Gastroesophageal sphincter (tissue), 4 donors: ENCODE measurements at regions not wholly inside any gene's neighbourhood (a gene's known extent, or its start where the extent isn't known, plus 50 kb on each side); places are given as distances from the start of the nearest gene placed in this dataset.

Source experiments
- ATAC-seq: fragments of 150-250 bp; one replicate; pipeline ENCODE4 v1.9.1; 2016; ENCODE audit warnings: mild to moderate bottlenecking, moderate library complexity
- H3K27ac ChIP-seq, 4 donors: fragments of 200-600 bp; sonication (generic) in 3 of 4; 1 replicate in 3 of 4; 2 replicates in 1 of 4; pipeline ENCODE4 v1.5.1; 2016 to 2019
- H3K27me3 ChIP-seq: fragments of 200-600 bp; sonication (generic); one replicate; pipeline ENCODE4 v1.5.1; 2019
- H3K36me3 ChIP-seq, 2 donors: fragments of 200-600 bp; sonication (generic); one replicate each; pipeline ENCODE4 v1.5.1; 2019; ENCODE audit warnings: control low read depth in 1 of 2
- H3K4me1 ChIP-seq, 3 donors: fragments of 200-600 bp; sonication (generic); 1 replicate in 2 of 3; 2 replicates in 1 of 3; pipeline ENCODE4 v1.5.1; 2016 to 2019; ENCODE audit warnings: control low read depth in 2 of 3
- H3K4me3 ChIP-seq, 2 donors: fragments of 200-600 bp; sonication (generic); one replicate each; pipeline ENCODE4 v1.5.1; 2019; ENCODE audit warnings: mild to moderate bottlenecking in 1 of 2, moderate library complexity in 1 of 2
- H3K9me3 ChIP-seq, 3 donors: fragments of 200-600 bp; sonication (generic); one replicate each; pipeline ENCODE4 v1.5.1; 2017 to 2019; ENCODE audit warnings: control low read depth in 2 of 3
- EP300 ChIP-seq: sonication (generic); formaldehyde crosslinking; IDR thresholded peaks from one replicate; pipeline ENCODE4 v1.6.1; 2017; ENCODE audit warnings: antibody characterized with exemption, mild to moderate bottlenecking
- POLR2A ChIP-seq, 2 donors: fragments of 450-650 bp; IDR thresholded peaks; one replicate each; pipeline ENCODE4 v1.6.1; 2017; ENCODE audit warnings: antibody characterized with exemption in 2 of 2, mild to moderate bottlenecking in 2 of 2, moderate library complexity in 1 of 2
- POLR2AphosphoS5 ChIP-seq: sonication (generic); formaldehyde crosslinking; IDR thresholded peaks from one replicate; pipeline ENCODE4 v1.6.1; 2017; ENCODE audit warnings: antibody characterized with exemption
- WGBS, 2 donors: methylation state at CpG; one replicate each; pipeline ENCODE4 v1.1.5; 2018; ENCODE audit warnings: low coverage in 1 of 2; 5-methylcytosine and 5-hydroxymethylcytosine counted together
- TF ChIP-seq, protein P1 (sequence below), 4 experiments: fragments of 200-600 bp in 2 of 4; fragments of 450-650 bp in 2 of 4; sonication (generic) in 1 of 4; IDR thresholded peaks; one replicate each; pipeline ENCODE4 v1.5.1; 2017 to 2019; ENCODE audit warnings: antibody characterized with exemption in 4 of 4, mild to moderate bottlenecking in 2 of 4, moderate library complexity in 2 of 4

DNA sequence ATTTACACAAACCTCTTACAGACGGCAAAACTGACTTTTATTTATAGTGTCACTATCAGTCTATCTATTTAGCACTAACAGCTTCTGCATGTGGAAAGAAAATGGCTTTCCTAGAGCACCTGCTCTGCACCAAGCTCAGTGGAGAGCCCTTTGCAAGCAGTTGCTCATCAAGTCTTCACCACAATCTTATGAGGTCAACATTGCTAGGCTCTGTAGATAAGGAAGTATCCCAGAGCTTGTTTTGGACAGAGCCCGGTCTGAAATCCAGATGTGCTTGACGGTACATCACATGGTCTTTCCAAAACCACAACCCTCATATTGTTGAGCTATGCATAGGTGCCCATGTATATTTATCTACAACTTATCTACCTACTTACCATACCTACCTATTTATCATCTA is 572.7 kb upstream of the CDH5 start:
- Histone ChIP-seq H3K27me3 (peaks cover 4% of the 10 kb centered on the region), H3K4me3 (no peak overlapping the region), H3K36me3 (no peaks in the 10 kb centered on the region), H3K4me1 (no peaks in the 10 kb centered on the region), H3K9me3 (no peaks in the 10 kb centered on the region), H3K27ac (no peak overlapping the region)
- no peak for ATAC-seq
- 74 to 96% methylated on average over 3 of the region's 3 CpGs for WGBS, 2 donors
- TF ChIP-seq, protein P1, sequence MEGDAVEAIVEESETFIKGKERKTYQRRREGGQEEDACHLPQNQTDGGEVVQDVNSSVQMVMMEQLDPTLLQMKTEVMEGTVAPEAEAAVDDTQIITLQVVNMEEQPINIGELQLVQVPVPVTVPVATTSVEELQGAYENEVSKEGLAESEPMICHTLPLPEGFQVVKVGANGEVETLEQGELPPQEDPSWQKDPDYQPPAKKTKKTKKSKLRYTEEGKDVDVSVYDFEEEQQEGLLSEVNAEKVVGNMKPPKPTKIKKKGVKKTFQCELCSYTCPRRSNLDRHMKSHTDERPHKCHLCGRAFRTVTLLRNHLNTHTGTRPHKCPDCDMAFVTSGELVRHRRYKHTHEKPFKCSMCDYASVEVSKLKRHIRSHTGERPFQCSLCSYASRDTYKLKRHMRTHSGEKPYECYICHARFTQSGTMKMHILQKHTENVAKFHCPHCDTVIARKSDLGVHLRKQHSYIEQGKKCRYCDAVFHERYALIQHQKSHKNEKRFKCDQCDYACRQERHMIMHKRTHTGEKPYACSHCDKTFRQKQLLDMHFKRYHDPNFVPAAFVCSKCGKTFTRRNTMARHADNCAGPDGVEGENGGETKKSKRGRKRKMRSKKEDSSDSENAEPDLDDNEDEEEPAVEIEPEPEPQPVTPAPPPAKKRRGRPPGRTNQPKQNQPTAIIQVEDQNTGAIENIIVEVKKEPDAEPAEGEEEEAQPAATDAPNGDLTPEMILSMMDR (IDR thresholded peaks at IDR 0.05) = no peak
- TF ChIP-seq EP300 (no peak), POLR2AphosphoS5 (no peak), POLR2A (IDR thresholded peaks at IDR 0.05) (no peak)

DNA sequence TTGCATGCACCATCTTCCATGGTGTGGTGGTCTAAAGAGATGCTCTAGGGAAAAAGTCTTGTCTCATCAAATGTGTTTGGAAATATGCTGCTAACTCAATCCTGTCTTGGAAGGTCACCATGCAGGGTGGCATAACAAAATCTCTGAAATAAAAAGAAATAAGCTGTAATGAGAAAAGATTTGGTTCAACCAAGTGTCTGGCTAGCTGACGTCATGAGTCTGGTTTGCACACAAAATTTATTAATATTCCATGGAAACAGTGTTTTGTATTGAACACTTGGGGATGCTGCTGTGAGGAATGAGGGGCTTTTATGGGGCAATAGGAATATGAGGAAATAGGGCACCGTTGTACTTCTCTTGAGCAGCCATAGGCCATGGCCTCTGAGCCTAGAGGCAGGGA is 575.7 kb upstream of the CDH5 start:
- Histone ChIP-seq H3K27me3 (no peaks in the 10 kb centered on the region), H3K36me3 (no peaks in the 10 kb centered on the region), H3K9me3 (no peaks in the 10 kb centered on the region), H3K27ac (no peak overlapping the region), H3K4me3 (no peak overlapping the region), H3K4me1 (peaks cover 0 to 9% (median 0%) of the 10 kb centered on the region in 3 donors)
- no peak for ATAC-seq
- TF ChIP-seq EP300 = no peak
- no peak for TF ChIP-seq POLR2A (IDR thresholded peaks at IDR 0.05)
- TF ChIP-seq, protein P1 (IDR thresholded peaks at IDR 0.05) = no peak
- no peak for TF ChIP-seq POLR2AphosphoS5
- WGBS, 2 donors = 83% methylated on average over 1 to 2 of the region's 2 CpGs

DNA sequence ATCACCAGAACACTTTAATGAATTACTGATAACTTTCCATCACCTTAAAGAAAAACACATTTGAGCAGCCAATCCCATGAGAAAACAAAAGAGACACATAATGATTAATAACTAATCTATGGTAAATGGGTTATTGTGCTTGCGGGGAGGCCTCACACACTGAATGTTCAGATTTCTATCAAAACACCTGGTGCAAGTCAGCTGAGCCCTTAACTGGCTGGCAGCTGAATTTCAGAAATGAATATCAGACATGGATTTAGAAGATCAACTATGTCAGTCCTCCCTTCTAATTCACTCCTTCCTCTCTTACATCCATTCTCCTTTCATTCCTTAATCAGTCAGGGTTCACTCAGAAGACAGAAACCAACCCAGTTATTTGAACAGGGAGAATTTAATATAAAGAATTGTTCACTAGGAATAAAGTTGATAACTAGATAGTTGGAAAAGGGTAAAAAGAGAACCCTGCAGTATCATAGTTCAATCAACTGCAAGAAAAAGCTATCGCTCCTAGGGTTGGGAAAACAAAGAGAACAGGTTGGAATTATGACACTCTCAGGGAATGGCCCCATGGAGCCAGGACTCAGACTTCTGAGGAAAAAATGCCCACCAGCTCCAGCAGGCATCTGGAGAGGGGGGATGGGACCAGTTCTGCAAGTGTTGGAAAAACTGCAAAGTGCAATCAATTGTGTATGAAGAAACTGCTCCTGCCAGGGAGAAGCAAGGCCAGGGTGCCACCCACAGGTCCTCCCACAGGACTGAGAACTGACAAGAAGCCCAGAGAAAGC is 577.1 kb upstream of the CDH5 start:
- H3K27ac ChIP-seq = no peak overlapping the region
- H3K36me3 ChIP-seq = no peaks in the 10 kb centered on the region
- H3K4me3 ChIP-seq = no peak overlapping the region
- WGBS, 2 donors = 79 to 100% methylated on average over 2 of the region's 2 CpGs
- H3K9me3 ChIP-seq = no peaks in the 10 kb centered on the region
- TF ChIP-seq POLR2AphosphoS5 = no peak
- no peak for TF ChIP-seq POLR2A (IDR thresholded peaks at IDR 0.05)
- no peak for TF ChIP-seq EP300
- TF ChIP-seq, protein P1 (IDR thresholded peaks at IDR 0.05) = no peak
- H3K27me3 ChIP-seq = no peaks in the 10 kb centered on the region
- no peak for ATAC-seq
- peaks cover 0 to 9% (median 0%) of the 10 kb centered on the region in 3 donors for H3K4me1 ChIP-seq

DNA sequence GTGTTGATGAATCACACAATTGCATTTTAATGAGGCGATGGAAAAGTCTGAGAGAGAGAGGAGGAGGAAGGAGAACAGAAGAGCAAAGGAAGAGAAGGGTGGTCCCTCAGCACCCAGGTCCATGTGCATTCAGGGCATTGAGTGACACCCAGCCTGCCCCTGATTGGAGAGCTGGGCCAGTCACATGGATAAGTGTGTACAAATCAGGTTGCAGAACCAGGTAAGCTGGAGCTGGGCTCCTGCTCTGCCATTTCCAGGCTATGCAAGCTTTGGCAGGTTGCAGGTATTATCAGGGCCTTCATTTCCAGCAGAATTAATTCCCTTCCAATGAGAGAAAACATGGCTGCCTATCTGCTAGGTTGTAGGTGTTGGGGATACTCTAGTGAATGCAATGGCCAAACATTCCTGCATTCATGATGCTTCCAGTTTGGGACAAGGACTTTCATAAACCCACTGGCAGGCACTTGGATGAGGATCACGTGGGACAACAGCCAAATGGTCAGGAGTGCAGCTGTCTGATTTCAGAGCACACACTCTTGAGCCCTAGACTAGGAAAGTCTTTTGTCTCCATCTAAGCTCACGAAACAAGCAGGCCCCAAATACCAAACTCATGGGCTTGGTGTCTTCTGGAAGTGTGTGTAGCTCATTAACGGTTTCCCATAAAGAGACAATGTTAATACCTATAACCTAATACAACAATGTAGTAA is 577.9 kb upstream of the CDH5 start:
- no peak for ATAC-seq

More for the DNA sequence above, 577.9 kb upstream of the CDH5 start:
- Histone ChIP-seq H3K4me3 (no peak overlapping the region), H3K9me3 (no peaks in the 10 kb centered on the region), H3K36me3 (no peaks in the 10 kb centered on the region), H3K27ac (no peak overlapping the region), H3K4me1 (peaks cover 0 to 13% (median 0%) of the 10 kb centered on the region in 3 donors), H3K27me3 (no peaks in the 10 kb centered on the region)
- 94 to 98% methylated on average over 4 of the region's 4 CpGs for WGBS, 2 donors
- TF ChIP-seq, protein P1 (IDR thresholded peaks at IDR 0.05) = no peak
- TF ChIP-seq EP300 = no peak
- TF ChIP-seq POLR2AphosphoS5 = no peak
- no peak for TF ChIP-seq POLR2A (IDR thresholded peaks at IDR 0.05)
